H9 (cell line): ENCODE measurements at regions not wholly inside any gene's neighbourhood (a gene's known extent, or its start where the extent isn't known, plus 50 kb on each side); places are given as distances from the start of the nearest gene placed in this dataset.

Experiments
- DNase-seq: peaks from one replicate; pipeline ENCODE4 v3.0.0-alpha.2; 2017
- H2AFZ ChIP-seq: one replicate; pipeline ENCODE4 v1.6.1; 2013; ENCODE audit warnings: mild to moderate bottlenecking, low read length, control low read depth, moderate library complexity
- H2AK5ac ChIP-seq: 2 replicates; pipeline ENCODE4 v1.6.1; 2013; ENCODE audit warnings: low read length, control low read depth, mixed read lengths; ENCODE audit not compliant: insufficient read length
- H2BK120ac ChIP-seq: one replicate; pipeline ENCODE4 v1.6.1; 2013; ENCODE audit warnings: low read depth, mild to moderate bottlenecking, low read length, control low read depth, inconsistent platforms; ENCODE audit not compliant: poor library complexity, severe bottlenecking
- H2BK12ac ChIP-seq: 2 replicates; pipeline ENCODE4 v1.6.1; 2013; ENCODE audit warnings: low read length, control low read depth, mixed read lengths, low read depth; ENCODE audit not compliant: insufficient read length
- H2BK15ac ChIP-seq: 2 replicates; pipeline ENCODE4 v1.6.1; 2013; ENCODE audit warnings: low read depth, low read length, control low read depth
- H2BK20ac ChIP-seq: one replicate; pipeline ENCODE4 v1.6.1; 2013; ENCODE audit warnings: low read depth, mild to moderate bottlenecking, low read length, control low read depth, inconsistent platforms; ENCODE audit not compliant: poor library complexity, severe bottlenecking
- H2BK5ac ChIP-seq: 2 replicates; pipeline ENCODE4 v1.6.1; 2013; ENCODE audit warnings: low read length, control low read depth, mixed read lengths; ENCODE audit not compliant: insufficient read length
- H3K14ac ChIP-seq: 2 replicates; pipeline ENCODE4 v1.6.1; 2013; ENCODE audit warnings: low read length, control low read depth; ENCODE audit not compliant: insufficient read depth
- H3K18ac ChIP-seq: 2 replicates; pipeline ENCODE4 v1.6.1; 2013; ENCODE audit warnings: low read depth, mild to moderate bottlenecking, mixed read lengths, low read length, control low read depth; ENCODE audit not compliant: insufficient read length
- H3K23ac ChIP-seq: 2 replicates; pipeline ENCODE4 v1.6.1; 2013; ENCODE audit warnings: low read length, control low read depth, mixed read lengths, low read depth; ENCODE audit not compliant: insufficient read length
- H3K23me2 ChIP-seq: 2 replicates; pipeline ENCODE4 v1.6.1; 2013; ENCODE audit warnings: low read depth, mild to moderate bottlenecking, mixed read lengths, low read length, control low read depth; ENCODE audit not compliant: insufficient read length, poor library complexity, severe bottlenecking
- H3K27ac ChIP-seq: 2 replicates; pipeline ENCODE4 v1.5.1; 2013; ENCODE audit warnings: low read length, control low read depth, mixed read lengths, low read depth; ENCODE audit not compliant: insufficient read length
- H3K27me3 ChIP-seq: 2 replicates; pipeline ENCODE4 v1.6.1; 2013; ENCODE audit warnings: low read length, control low read depth, inconsistent platforms; ENCODE audit not compliant: insufficient read depth
- H3K4ac ChIP-seq: 2 replicates; pipeline ENCODE4 v1.6.1; 2013; ENCODE audit warnings: low read depth, mild to moderate bottlenecking, control low read depth, inconsistent platforms, low read length, moderate library complexity
- H3K4me1 ChIP-seq: 2 replicates; pipeline ENCODE4 v1.6.1; 2013; ENCODE audit warnings: low read length, control low read depth, inconsistent platforms; ENCODE audit not compliant: insufficient read depth
- H3K4me2 ChIP-seq: 2 replicates; pipeline ENCODE4 v1.6.1; 2013; ENCODE audit warnings: low read length, control low read depth, mixed read lengths; ENCODE audit not compliant: insufficient read length, insufficient read depth
- H3K56ac ChIP-seq: 2 replicates; pipeline ENCODE4 v1.6.1; 2013; ENCODE audit warnings: low read depth, mild to moderate bottlenecking, mixed read lengths, low read length, control low read depth; ENCODE audit not compliant: insufficient read length
- H3K79me1 ChIP-seq: 2 replicates; pipeline ENCODE4 v1.6.1; 2013; ENCODE audit warnings: low read depth, mild to moderate bottlenecking, moderate library complexity, low read length, control low read depth, inconsistent platforms; ENCODE audit not compliant: insufficient read depth, poor library complexity, severe bottlenecking
- H3K79me2 ChIP-seq: 2 replicates; pipeline ENCODE4 v1.6.1; 2013; ENCODE audit warnings: low read length, control low read depth, inconsistent platforms; ENCODE audit not compliant: insufficient read depth
- H3K9ac ChIP-seq: 2 replicates; pipeline ENCODE4 v1.6.1; 2013; ENCODE audit warnings: low read length, control low read depth, mixed read lengths; ENCODE audit not compliant: insufficient read length; ENCODE audit errors: extremely low read depth
- H3K9me3 ChIP-seq: one replicate; pipeline ENCODE4 v1.6.1; 2013; ENCODE audit warnings: low read depth, low read length, inconsistent platforms; ENCODE audit not compliant: control insufficient read depth
- H3T11ph ChIP-seq: one replicate; pipeline ENCODE4 v1.6.1; 2013; ENCODE audit warnings: mild to moderate bottlenecking, low read length, control low read depth, inconsistent platforms
- H4K20me1 ChIP-seq: one replicate; pipeline ENCODE4 v1.6.1; 2013; ENCODE audit not compliant: control insufficient read depth, insufficient read length, insufficient read depth
- H4K5ac ChIP-seq: 2 replicates; pipeline ENCODE4 v1.6.1; 2013; ENCODE audit warnings: low read depth, mild to moderate bottlenecking, mixed read lengths, low read length, control low read depth; ENCODE audit not compliant: insufficient read length
- H4K8ac ChIP-seq: replicated peaks from 2 replicates; pipeline ENCODE4 v1.6.1; 2013; ENCODE audit warnings: low read length, control low read depth, mixed read lengths, low read depth; ENCODE audit not compliant: insufficient read length
- H4K91ac ChIP-seq: 2 replicates; pipeline ENCODE4 v1.6.1; 2013; ENCODE audit warnings: low read depth, mild to moderate bottlenecking, moderate library complexity, mixed read lengths, low read length, control low read depth; ENCODE audit not compliant: insufficient read length
- H3K27ac Mint-ChIP-seq, 3 experiments: 2 replicates in 2 of 3; 3 replicates in 1 of 3; pipeline ENCODE4 v1.8.0; 2020 to 2021; ENCODE audit warnings: mixed read lengths in 3 of 3, mild to moderate bottlenecking in 1 of 3, moderate library complexity in 1 of 3
- H3K27me3 Mint-ChIP-seq: 2 replicates; pipeline ENCODE4 v1.8.0; 2021; ENCODE audit warnings: low read depth, mild to moderate bottlenecking, moderate library complexity, mixed read lengths
- H3K36me3 Mint-ChIP-seq, 3 experiments: 2 replicates in 2 of 3; 3 replicates in 1 of 3; pipeline ENCODE4 v1.8.0; 2020 to 2021; ENCODE audit warnings: low read depth in 3 of 3, mixed read lengths in 3 of 3; ENCODE audit not compliant: insufficient read depth in 1 of 3
- H3K4me1 Mint-ChIP-seq, 2 experiments: 2 replicates each; pipeline ENCODE4 v1.8.0; 2020; ENCODE audit warnings: mixed read lengths in 2 of 2
- H3K4me3 Mint-ChIP-seq, 2 experiments: 2 replicates in 1 of 2; 3 replicates in 1 of 2; pipeline ENCODE4 v1.8.0; 2020 to 2021; ENCODE audit warnings: mild to moderate bottlenecking in 2 of 2, mixed read lengths in 2 of 2, moderate library complexity in 1 of 2
- H3K9me3 Mint-ChIP-seq, 2 experiments: 2 replicates in 1 of 2; 3 replicates in 1 of 2; pipeline ENCODE4 v1.8.0; 2020; ENCODE audit warnings: mild to moderate bottlenecking in 2 of 2, mixed read lengths in 2 of 2, moderate library complexity in 1 of 2
- WGBS: extraction: QIAGEN DNeasy Blood & Tissue Kit; methylation state at CpG from one replicate; pipeline ENCODE4 v1.1.7; 2013; ENCODE audit warnings: missing lambda C conversion rate, low lambda C conversion rate, mixed read lengths; ENCODE audit not compliant: insufficient read length; ENCODE audit errors: extremely low coverage; 5-methylcytosine and 5-hydroxymethylcytosine counted together
- TF ChIP-seq, protein P1 (sequence below): fragments of 200-600 bp; sonication (generic); conservative IDR thresholded peaks from 3 replicates; pipeline ENCODE4 v1.8.0; 2021; ENCODE audit warnings: antibody characterized with exemption, mild to moderate bottlenecking

DNA sequence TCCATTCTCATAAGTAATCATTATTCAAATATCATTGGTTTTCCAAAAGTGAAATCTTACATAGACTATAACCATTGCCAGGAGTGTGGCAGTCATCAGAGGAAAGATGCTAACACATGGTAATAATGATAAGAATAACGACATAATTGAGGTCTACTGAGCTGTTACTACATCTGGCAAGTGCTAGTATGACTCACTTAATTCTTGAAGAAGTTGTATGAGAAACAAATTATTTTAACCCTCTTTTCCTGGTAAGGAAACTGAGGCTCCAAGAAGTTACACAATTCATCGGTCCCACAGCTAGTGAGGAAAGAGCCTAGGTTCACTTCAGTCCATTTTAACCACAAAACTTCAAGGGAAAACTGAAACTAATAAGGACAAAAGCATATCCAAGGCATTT, 335.6 kb upstream of the BTBD3 start:
- Histone ChIP-seq H4K20me1 (no peaks in the 10 kb centered on the region), H3K4me1 (no peaks in the 10 kb centered on the region; the same call in 1 of the 2 replicates), H3K4ac (no peak overlapping the region), H3K56ac (no peak overlapping the region), H2BK15ac (no peak overlapping the region), H3K23me2 (no peaks in the 10 kb centered on the region), H2BK120ac (no peak overlapping the region), H4K5ac (no peak overlapping the region), H2AK5ac (no peak overlapping the region), H3T11ph (no peak overlapping the region), H3K14ac (no peak overlapping the region), H2BK20ac (no peak overlapping the region), H3K79me2 (no peaks in the 10 kb centered on the region), H3K27me3 (no peaks in the 10 kb centered on the region), H2BK12ac (no peak overlapping the region), H3K18ac (no peak overlapping the region), H4K8ac (no peak overlapping the region), H3K27ac (no peak overlapping the region), H4K91ac (no peak overlapping the region), H3K4me2 (no peak overlapping the region), H3K9ac (no peak overlapping the region), H2AFZ (no peak overlapping the region), H3K23ac (no peak overlapping the region), H3K9me3 (no peaks in the 10 kb centered on the region), H2BK5ac (no peak overlapping the region), H3K79me1 (no peaks in the 10 kb centered on the region)
- H3K4me1 Mint-ChIP-seq: no peaks in the 10 kb centered on the region
- no peaks in the 10 kb centered on the region for H3K27me3 Mint-ChIP-seq
- no peak overlapping the region for H3K27ac Mint-ChIP-seq
- no peaks in the 10 kb centered on the region for H3K36me3 Mint-ChIP-seq
- TF ChIP-seq, protein P1, sequence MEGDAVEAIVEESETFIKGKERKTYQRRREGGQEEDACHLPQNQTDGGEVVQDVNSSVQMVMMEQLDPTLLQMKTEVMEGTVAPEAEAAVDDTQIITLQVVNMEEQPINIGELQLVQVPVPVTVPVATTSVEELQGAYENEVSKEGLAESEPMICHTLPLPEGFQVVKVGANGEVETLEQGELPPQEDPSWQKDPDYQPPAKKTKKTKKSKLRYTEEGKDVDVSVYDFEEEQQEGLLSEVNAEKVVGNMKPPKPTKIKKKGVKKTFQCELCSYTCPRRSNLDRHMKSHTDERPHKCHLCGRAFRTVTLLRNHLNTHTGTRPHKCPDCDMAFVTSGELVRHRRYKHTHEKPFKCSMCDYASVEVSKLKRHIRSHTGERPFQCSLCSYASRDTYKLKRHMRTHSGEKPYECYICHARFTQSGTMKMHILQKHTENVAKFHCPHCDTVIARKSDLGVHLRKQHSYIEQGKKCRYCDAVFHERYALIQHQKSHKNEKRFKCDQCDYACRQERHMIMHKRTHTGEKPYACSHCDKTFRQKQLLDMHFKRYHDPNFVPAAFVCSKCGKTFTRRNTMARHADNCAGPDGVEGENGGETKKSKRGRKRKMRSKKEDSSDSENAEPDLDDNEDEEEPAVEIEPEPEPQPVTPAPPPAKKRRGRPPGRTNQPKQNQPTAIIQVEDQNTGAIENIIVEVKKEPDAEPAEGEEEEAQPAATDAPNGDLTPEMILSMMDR: no peak
- peaks cover 0 to 4% of the 10 kb centered on the region in 2 experiments; a peak in 1 of 5 replicates for H3K9me3 Mint-ChIP-seq
- no CpG with 5 or more reads among the region's 2 CpGs for WGBS
- H3K4me3 Mint-ChIP-seq: no peak overlapping the region
- DNase-seq: no peak
